H9 (cell line): ENCODE measurements at regions not wholly inside any gene's neighbourhood (a gene's known extent, or its start where the extent isn't known, plus 50 kb on each side); places are given as distances from the start of the nearest gene placed in this dataset.

Experiments used
- DNase-seq: peaks from one replicate; pipeline ENCODE4 v3.0.0-alpha.2; 2017
- H2AFZ ChIP-seq: one replicate; pipeline ENCODE4 v1.6.1; 2013; ENCODE audit warnings: mild to moderate bottlenecking, low read length, control low read depth, moderate library complexity
- H2AK5ac ChIP-seq: 2 replicates; pipeline ENCODE4 v1.6.1; 2013; ENCODE audit warnings: low read length, control low read depth, mixed read lengths; ENCODE audit not compliant: insufficient read length
- H2BK120ac ChIP-seq: one replicate; pipeline ENCODE4 v1.6.1; 2013; ENCODE audit warnings: low read depth, mild to moderate bottlenecking, low read length, control low read depth, inconsistent platforms; ENCODE audit not compliant: poor library complexity, severe bottlenecking
- H2BK12ac ChIP-seq: 2 replicates; pipeline ENCODE4 v1.6.1; 2013; ENCODE audit warnings: low read length, control low read depth, mixed read lengths, low read depth; ENCODE audit not compliant: insufficient read length
- H2BK15ac ChIP-seq: 2 replicates; pipeline ENCODE4 v1.6.1; 2013; ENCODE audit warnings: low read depth, low read length, control low read depth
- H2BK20ac ChIP-seq: one replicate; pipeline ENCODE4 v1.6.1; 2013; ENCODE audit warnings: low read depth, mild to moderate bottlenecking, low read length, control low read depth, inconsistent platforms; ENCODE audit not compliant: poor library complexity, severe bottlenecking
- H2BK5ac ChIP-seq: 2 replicates; pipeline ENCODE4 v1.6.1; 2013; ENCODE audit warnings: low read length, control low read depth, mixed read lengths; ENCODE audit not compliant: insufficient read length
- H3K14ac ChIP-seq: 2 replicates; pipeline ENCODE4 v1.6.1; 2013; ENCODE audit warnings: low read length, control low read depth; ENCODE audit not compliant: insufficient read depth
- H3K18ac ChIP-seq: 2 replicates; pipeline ENCODE4 v1.6.1; 2013; ENCODE audit warnings: low read depth, mild to moderate bottlenecking, mixed read lengths, low read length, control low read depth; ENCODE audit not compliant: insufficient read length
- H3K23ac ChIP-seq: 2 replicates; pipeline ENCODE4 v1.6.1; 2013; ENCODE audit warnings: low read length, control low read depth, mixed read lengths, low read depth; ENCODE audit not compliant: insufficient read length
- H3K23me2 ChIP-seq: 2 replicates; pipeline ENCODE4 v1.6.1; 2013; ENCODE audit warnings: low read depth, mild to moderate bottlenecking, mixed read lengths, low read length, control low read depth; ENCODE audit not compliant: insufficient read length, poor library complexity, severe bottlenecking
- H3K27ac ChIP-seq: 2 replicates; pipeline ENCODE4 v1.5.1; 2013; ENCODE audit warnings: low read length, control low read depth, mixed read lengths, low read depth; ENCODE audit not compliant: insufficient read length
- H3K27me3 ChIP-seq: 2 replicates; pipeline ENCODE4 v1.6.1; 2013; ENCODE audit warnings: low read length, control low read depth, inconsistent platforms; ENCODE audit not compliant: insufficient read depth
- H3K4ac ChIP-seq: 2 replicates; pipeline ENCODE4 v1.6.1; 2013; ENCODE audit warnings: low read depth, mild to moderate bottlenecking, control low read depth, inconsistent platforms, low read length, moderate library complexity
- H3K4me1 ChIP-seq: 2 replicates; pipeline ENCODE4 v1.6.1; 2013; ENCODE audit warnings: low read length, control low read depth, inconsistent platforms; ENCODE audit not compliant: insufficient read depth
- H3K4me2 ChIP-seq: 2 replicates; pipeline ENCODE4 v1.6.1; 2013; ENCODE audit warnings: low read length, control low read depth, mixed read lengths; ENCODE audit not compliant: insufficient read length, insufficient read depth
- H3K56ac ChIP-seq: 2 replicates; pipeline ENCODE4 v1.6.1; 2013; ENCODE audit warnings: low read depth, mild to moderate bottlenecking, mixed read lengths, low read length, control low read depth; ENCODE audit not compliant: insufficient read length
- H3K79me1 ChIP-seq: 2 replicates; pipeline ENCODE4 v1.6.1; 2013; ENCODE audit warnings: low read depth, mild to moderate bottlenecking, moderate library complexity, low read length, control low read depth, inconsistent platforms; ENCODE audit not compliant: insufficient read depth, poor library complexity, severe bottlenecking
- H3K79me2 ChIP-seq: 2 replicates; pipeline ENCODE4 v1.6.1; 2013; ENCODE audit warnings: low read length, control low read depth, inconsistent platforms; ENCODE audit not compliant: insufficient read depth
- H3K9ac ChIP-seq: 2 replicates; pipeline ENCODE4 v1.6.1; 2013; ENCODE audit warnings: low read length, control low read depth, mixed read lengths; ENCODE audit not compliant: insufficient read length; ENCODE audit errors: extremely low read depth
- H3K9me3 ChIP-seq: one replicate; pipeline ENCODE4 v1.6.1; 2013; ENCODE audit warnings: low read depth, low read length, inconsistent platforms; ENCODE audit not compliant: control insufficient read depth
- H3T11ph ChIP-seq: one replicate; pipeline ENCODE4 v1.6.1; 2013; ENCODE audit warnings: mild to moderate bottlenecking, low read length, control low read depth, inconsistent platforms
- H4K20me1 ChIP-seq: one replicate; pipeline ENCODE4 v1.6.1; 2013; ENCODE audit not compliant: control insufficient read depth, insufficient read length, insufficient read depth
- H4K5ac ChIP-seq: 2 replicates; pipeline ENCODE4 v1.6.1; 2013; ENCODE audit warnings: low read depth, mild to moderate bottlenecking, mixed read lengths, low read length, control low read depth; ENCODE audit not compliant: insufficient read length
- H4K8ac ChIP-seq: replicated peaks from 2 replicates; pipeline ENCODE4 v1.6.1; 2013; ENCODE audit warnings: low read length, control low read depth, mixed read lengths, low read depth; ENCODE audit not compliant: insufficient read length
- H4K91ac ChIP-seq: 2 replicates; pipeline ENCODE4 v1.6.1; 2013; ENCODE audit warnings: low read depth, mild to moderate bottlenecking, moderate library complexity, mixed read lengths, low read length, control low read depth; ENCODE audit not compliant: insufficient read length
- H3K27ac Mint-ChIP-seq, 3 experiments: 2 replicates in 2 of 3; 3 replicates in 1 of 3; pipeline ENCODE4 v1.8.0; 2020 to 2021; ENCODE audit warnings: mixed read lengths in 3 of 3, mild to moderate bottlenecking in 1 of 3, moderate library complexity in 1 of 3
- H3K27me3 Mint-ChIP-seq: 2 replicates; pipeline ENCODE4 v1.8.0; 2021; ENCODE audit warnings: low read depth, mild to moderate bottlenecking, moderate library complexity, mixed read lengths
- H3K36me3 Mint-ChIP-seq, 3 experiments: 2 replicates in 2 of 3; 3 replicates in 1 of 3; pipeline ENCODE4 v1.8.0; 2020 to 2021; ENCODE audit warnings: low read depth in 3 of 3, mixed read lengths in 3 of 3; ENCODE audit not compliant: insufficient read depth in 1 of 3
- H3K4me1 Mint-ChIP-seq, 2 experiments: 2 replicates each; pipeline ENCODE4 v1.8.0; 2020; ENCODE audit warnings: mixed read lengths in 2 of 2
- H3K4me3 Mint-ChIP-seq, 2 experiments: 2 replicates in 1 of 2; 3 replicates in 1 of 2; pipeline ENCODE4 v1.8.0; 2020 to 2021; ENCODE audit warnings: mild to moderate bottlenecking in 2 of 2, mixed read lengths in 2 of 2, moderate library complexity in 1 of 2
- H3K9me3 Mint-ChIP-seq, 2 experiments: 2 replicates in 1 of 2; 3 replicates in 1 of 2; pipeline ENCODE4 v1.8.0; 2020; ENCODE audit warnings: mild to moderate bottlenecking in 2 of 2, mixed read lengths in 2 of 2, moderate library complexity in 1 of 2
- CTCF ChIP-seq: fragments of 200-600 bp; sonication (generic); conservative IDR thresholded peaks from 3 replicates; pipeline ENCODE4 v1.8.0; 2021; ENCODE audit warnings: antibody characterized with exemption, mild to moderate bottlenecking
- WGBS: extraction: QIAGEN DNeasy Blood & Tissue Kit; methylation state at CpG from one replicate; pipeline ENCODE4 v1.1.7; 2013; ENCODE audit warnings: missing lambda C conversion rate, low lambda C conversion rate, mixed read lengths; ENCODE audit not compliant: insufficient read length; ENCODE audit errors: extremely low coverage; 5-methylcytosine and 5-hydroxymethylcytosine counted together

- no peak overlapping the region for H2BK120ac ChIP-seq
- H4K20me1 ChIP-seq: no peaks in the 10 kb centered on the region
- H3K27me3 Mint-ChIP-seq: peaks cover 88% of the 10 kb centered on the region
- no peak overlapping the region for H2BK12ac ChIP-seq
- no peak for DNase-seq
- H3K18ac ChIP-seq: no peak overlapping the region
- H3K4ac ChIP-seq: no peak overlapping the region
- no CpG with 5 or more reads among the region's 2 CpGs for WGBS
- H4K5ac ChIP-seq: no peak overlapping the region
- no peak overlapping the region for H3K23ac ChIP-seq
- no peak overlapping the region for H3K14ac ChIP-seq
- no peaks in the 10 kb centered on the region for H3K4me1 ChIP-seq
- H3K9me3 ChIP-seq: no peaks in the 10 kb centered on the region
- H3T11ph ChIP-seq: no peak overlapping the region
- no peak overlapping the region for H4K8ac ChIP-seq
- H3K36me3 Mint-ChIP-seq: no peaks in the 10 kb centered on the region
- H3K79me2 ChIP-seq: no peaks in the 10 kb centered on the region
- no peaks in the 10 kb centered on the region; a peak in 1 of 5 replicates for H3K9me3 Mint-ChIP-seq
- H3K79me1 ChIP-seq: no peaks in the 10 kb centered on the region
- no peak overlapping the region for H2BK5ac ChIP-seq
- H3K23me2 ChIP-seq: no peaks in the 10 kb centered on the region
- no peaks in the 10 kb centered on the region for H3K4me1 Mint-ChIP-seq
- H3K27ac Mint-ChIP-seq: no peak overlapping the region
- H4K91ac ChIP-seq: no peak overlapping the region
- no peak overlapping the region for H2BK15ac ChIP-seq
- no peak for TF ChIP-seq CTCF
- H3K27me3 ChIP-seq: peaks cover 22% of the 10 kb centered on the region; the same call in 1 of the 2 replicates
- no peak overlapping the region for H3K4me3 Mint-ChIP-seq
- no peak overlapping the region for H2AFZ ChIP-seq
- H2BK20ac ChIP-seq: no peak overlapping the region
- H3K56ac ChIP-seq: no peak overlapping the region
- H3K27ac ChIP-seq: no peak overlapping the region
- H3K4me2 ChIP-seq: no peak overlapping the region
- no peak overlapping the region for H2AK5ac ChIP-seq
- H3K9ac ChIP-seq: no peak overlapping the region
Observed at GRCh38 chr10:89973326-89973725, 271.9 kb downstream of the KIF20B start.
